ENCODE measurements at regions not wholly inside any gene's neighbourhood (a gene's known extent, or its start where the extent isn't known, plus 50 kb on each side); places are given as distances from the start of the nearest gene placed in this dataset.

- TF ChIP-seq CTCF (IDR thresholded peaks at IDR 0.05): no peak
- no peak for TF ChIP-seq POLR2A (IDR thresholded peaks at IDR 0.05)
Observed at GRCh38 chr2:129193961-129194360, 785.5 kb upstream of the RAB6C start.

All from right lobe of liver (tissue), 4 donors.